ENCODE measurements at regions not wholly inside any gene's neighbourhood (a gene's known extent, or its start where the extent isn't known, plus 50 kb on each side); places are given as distances from the start of the nearest gene placed in this dataset.
"Not testable (repeated sequence)": the region's sequence is repeated elsewhere in the genome, so short reads cannot be mapped to it uniquely, and the experiment has no call there.

GRCh38 chr3:35184775-35185174 lies 454.6 kb upstream of the ARPP21 start:
- DNase-seq (ENCODE audit: low read depth, low spot score): no peak

GRCh38 chr3:35187908-35188307 lies 451.4 kb upstream of the ARPP21 start:
- H3K4me3 ChIP-seq (ENCODE audit: low read length): no peak overlapping the region
- no peak for DNase-seq (ENCODE audit: low read depth, low spot score)

More at GRCh38 chr3:35184775-35185174, 454.6 kb upstream of the ARPP21 start:
- no peak overlapping the region for H3K4me3 ChIP-seq (ENCODE audit: low read length)

DNA sequence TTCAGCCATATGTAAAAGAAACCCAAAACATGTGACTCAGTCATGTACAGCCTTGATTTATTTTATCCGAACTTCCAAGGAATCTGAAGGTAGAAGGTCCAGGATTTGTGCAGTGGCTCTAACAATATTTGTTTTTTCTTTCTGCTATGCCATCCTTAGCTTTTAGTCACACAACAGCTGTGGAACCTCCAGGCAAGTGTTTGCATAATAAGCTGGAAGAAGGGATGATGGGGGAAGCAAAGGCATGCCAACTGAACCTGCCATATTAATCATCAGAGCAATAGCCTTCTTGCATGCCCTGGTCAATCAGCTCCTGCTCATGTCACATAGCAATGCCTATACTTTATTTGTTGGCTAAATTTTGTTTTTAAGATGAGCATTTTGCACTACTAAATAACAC lies 444.7 kb upstream of the ARPP21 start:
- H3K4me3 ChIP-seq (ENCODE audit: low read length): no peak overlapping the region
- no peak for DNase-seq (ENCODE audit: low read depth, low spot score)

- DNase-seq (ENCODE audit: low read depth, low spot score): no peak
- no peak overlapping the region for H3K4me3 ChIP-seq (ENCODE audit: low read length)
These were observed 440.5 kb upstream of the ARPP21 start for GRCh38 chr3:35198857-35199256.

DNA sequence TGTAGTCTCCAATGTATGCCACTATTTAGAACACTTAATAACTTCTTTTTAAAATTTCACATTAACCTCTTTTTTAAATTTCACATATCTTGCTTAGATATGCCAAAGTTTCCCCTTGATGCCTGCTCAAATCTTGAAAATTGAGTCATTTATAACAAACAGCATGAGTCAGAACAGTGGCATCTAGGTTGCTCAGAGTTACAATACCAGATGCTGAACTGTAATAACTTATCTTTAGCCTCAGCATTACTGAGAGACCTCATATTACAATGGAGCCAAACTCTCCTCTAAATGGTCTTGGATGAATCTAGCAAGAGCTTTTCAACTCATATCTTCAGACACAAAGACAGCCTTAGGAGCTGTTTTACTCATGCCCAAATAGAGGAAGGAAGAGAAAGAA lies 439.3 kb upstream of the ARPP21 start:
- DNase-seq (ENCODE audit: low read depth, low spot score): no peak
- no peak overlapping the region for H3K4me3 ChIP-seq (ENCODE audit: low read length)

- H3K4me3 ChIP-seq (ENCODE audit: low read length): no peak overlapping the region
- no peak for DNase-seq (ENCODE audit: low read depth, low spot score)
These were observed 438.1 kb upstream of the ARPP21 start for GRCh38 chr3:35201211-35201610.

- DNase-seq (ENCODE audit: low read depth, low spot score): no peak
- H3K4me3 ChIP-seq (ENCODE audit: low read length): no peak overlapping the region
These were observed 423.5 kb upstream of the ARPP21 start for GRCh38 chr3:35215525-35216500.

DNA sequence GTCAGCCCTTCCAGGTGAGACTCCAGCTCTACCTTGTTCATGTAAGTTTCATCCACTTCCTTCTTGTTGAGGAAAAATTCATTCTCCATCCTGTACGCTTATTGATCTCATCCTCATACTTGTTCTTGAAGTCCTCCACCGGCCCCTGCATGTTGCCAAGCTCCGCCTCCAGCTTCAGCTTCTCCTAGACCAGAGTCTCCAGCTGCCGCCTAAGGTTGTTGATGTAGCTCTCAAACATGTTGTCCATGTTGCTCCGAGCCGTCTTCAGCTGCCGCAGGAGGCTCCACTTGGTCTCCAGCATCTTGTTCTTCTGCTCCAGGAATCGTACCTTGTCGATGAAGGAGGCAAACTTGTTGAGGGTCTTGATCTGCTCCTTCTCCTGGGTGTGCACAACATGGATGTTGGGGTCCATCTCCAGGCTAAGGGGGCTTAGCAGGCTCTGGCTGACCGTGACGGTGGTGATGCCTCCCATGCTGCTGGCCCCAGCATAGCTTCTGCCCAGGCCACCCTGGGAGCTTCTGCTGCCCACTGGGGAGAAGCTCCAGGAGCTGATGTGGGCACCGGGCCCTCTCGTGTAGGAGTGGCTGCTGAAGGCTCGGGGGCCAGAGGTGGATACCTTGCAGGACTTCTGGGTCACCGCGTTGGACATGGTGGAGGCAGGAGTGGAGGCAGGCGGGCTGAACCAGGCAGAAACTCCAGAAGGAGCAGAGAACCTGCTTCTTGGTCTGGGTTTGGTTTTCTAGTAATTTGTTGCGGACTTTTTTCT lies 422.6 kb upstream of the ARPP21 start:
- DNase-seq (ENCODE audit: low read depth, low spot score): no peak
- no peak overlapping the region for H3K4me3 ChIP-seq (ENCODE audit: low read length)

DNA sequence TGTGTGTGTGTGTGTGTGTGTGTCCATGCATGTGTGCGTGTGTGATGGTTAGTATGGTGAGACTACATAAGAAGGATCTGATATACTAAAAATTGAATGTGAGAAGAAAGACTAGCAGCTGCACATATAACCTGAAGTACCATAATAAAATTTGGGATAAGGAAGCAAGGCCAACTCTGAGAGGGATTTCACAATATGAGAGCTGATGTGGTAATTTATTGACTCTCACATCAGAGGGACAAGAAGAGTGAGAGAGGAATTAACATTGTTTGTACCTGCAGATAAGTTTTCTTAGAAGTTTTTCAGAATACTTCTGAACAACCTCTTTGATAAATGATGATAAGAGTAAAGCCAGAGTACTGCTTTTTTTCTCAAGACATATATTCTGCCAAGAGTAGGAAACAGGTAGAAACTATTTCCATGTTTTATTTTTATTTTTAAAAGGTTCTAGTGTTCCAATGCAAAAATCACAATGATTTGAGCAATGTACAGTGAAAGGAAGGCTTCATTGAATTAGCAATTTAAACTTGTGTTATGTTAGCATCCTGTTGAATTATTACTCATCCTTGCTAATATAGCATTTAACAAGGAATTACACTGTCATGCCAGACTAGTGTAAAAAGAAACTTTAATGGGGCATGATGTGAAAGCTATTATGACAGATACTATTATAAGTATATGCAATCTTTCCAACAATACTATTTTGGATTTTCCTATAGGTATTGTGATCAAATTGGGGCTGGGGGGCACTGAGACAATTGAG lies 415.5 kb upstream of the ARPP21 start:
- H3K4me3 ChIP-seq (ENCODE audit: low read length): no peak overlapping the region
- no peak for DNase-seq (ENCODE audit: low read depth, low spot score)

DNA sequence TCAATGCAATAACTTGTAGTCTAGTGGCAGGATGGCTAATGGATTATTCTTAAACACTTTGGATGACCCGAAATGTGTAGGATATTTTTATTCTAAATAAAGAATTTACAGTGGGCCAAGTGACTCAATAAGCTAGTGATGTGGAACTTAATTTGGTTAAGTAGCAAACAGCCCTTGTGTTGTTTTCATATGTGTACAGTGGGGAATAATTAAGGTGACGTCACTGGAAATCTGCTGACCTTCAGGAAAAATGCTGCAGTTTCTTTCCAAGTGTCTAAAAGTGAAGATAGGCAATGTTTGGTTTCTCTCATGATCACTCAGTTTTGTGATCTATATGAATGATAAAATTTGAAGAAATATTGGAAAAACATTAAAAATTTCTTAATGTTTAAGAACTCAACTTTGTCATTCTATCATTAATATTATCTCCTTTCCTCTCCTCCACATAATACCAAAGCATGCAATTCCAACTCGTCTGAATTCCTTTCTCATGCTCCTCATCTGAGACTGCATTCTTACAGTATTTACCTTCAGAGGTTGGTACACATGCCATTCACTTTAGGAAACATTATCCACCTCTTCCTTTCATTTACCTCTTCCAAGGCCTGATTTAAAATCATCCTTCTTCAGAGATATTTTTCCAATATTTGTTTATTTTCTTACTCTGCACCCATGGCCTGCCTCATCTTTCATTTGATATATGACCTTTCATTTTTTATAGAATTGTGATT lies 414.6 kb upstream of the ARPP21 start:
- H3K4me3 ChIP-seq (ENCODE audit: low read length): no peak overlapping the region
- DNase-seq (ENCODE audit: low read depth, low spot score): no peak

GRCh38 chr3:35241236-35241635 lies 398.1 kb upstream of the ARPP21 start:
- no peak for DNase-seq (ENCODE audit: low read depth, low spot score)

DNA sequence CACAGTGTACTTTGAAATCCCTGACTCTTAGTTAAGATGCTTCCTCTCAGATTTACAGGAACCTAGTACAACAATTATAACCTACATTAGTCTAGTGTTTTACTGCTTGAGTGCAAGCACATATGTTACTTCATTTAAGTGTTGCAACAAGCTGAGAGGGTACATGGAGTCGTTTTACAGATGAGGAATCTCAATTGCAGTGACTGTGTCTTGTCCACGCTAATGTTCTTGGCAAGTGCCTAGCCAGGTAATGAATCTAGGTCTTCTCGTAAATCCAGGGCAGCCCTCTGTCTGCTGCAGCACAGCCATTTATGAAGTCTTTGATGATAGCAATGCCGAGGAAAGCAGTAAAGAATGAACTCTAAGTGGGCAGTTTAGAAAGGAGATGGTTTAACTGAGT lies 384.4 kb upstream of the ARPP21 start:
- no peak overlapping the region for H3K4me3 ChIP-seq (ENCODE audit: low read length)
- no peak for DNase-seq (ENCODE audit: low read depth, low spot score)

More at GRCh38 chr3:35241236-35241635, 398.1 kb upstream of the ARPP21 start:
- H3K4me3 ChIP-seq (ENCODE audit: low read length): no peak overlapping the region

GRCh38 chr3:35257641-35258040 lies 381.7 kb upstream of the ARPP21 start:
- no peak for DNase-seq (ENCODE audit: low read depth, low spot score)
- H3K4me3 ChIP-seq (ENCODE audit: low read length): no peak overlapping the region

- H3K4me3 ChIP-seq (ENCODE audit: low read length): no peak overlapping the region
- no peak for DNase-seq (ENCODE audit: low read depth, low spot score)
These were observed 376.9 kb upstream of the ARPP21 start for GRCh38 chr3:35262406-35262805.

DNA sequence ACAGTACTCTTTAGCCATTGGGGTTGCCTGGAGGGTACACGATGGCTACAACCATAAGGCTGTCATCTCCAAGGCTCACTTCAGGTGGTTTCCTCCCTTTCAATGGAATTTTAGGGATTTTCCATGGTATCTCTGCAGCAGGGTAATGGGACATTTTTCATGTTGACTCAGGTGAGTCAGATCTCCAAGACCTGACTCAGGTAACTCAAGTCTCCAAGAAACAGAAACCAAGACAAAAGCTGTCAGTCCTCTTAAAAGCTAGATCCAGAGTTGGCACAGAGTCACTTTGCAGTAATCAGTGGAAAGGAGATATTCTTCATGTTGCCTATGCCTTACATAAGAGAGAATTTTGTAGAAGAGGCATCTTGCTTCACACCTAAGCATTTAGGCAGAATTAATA lies 375.8 kb upstream of the ARPP21 start:
- H3K4me3 ChIP-seq (ENCODE audit: low read length): no peak overlapping the region
- no peak for DNase-seq (ENCODE audit: low read depth, low spot score)

- not testable (repeated sequence) for H3K4me3 ChIP-seq (ENCODE audit: low read length); DNase-seq (ENCODE audit: low read depth, low spot score)
These were observed 373.3 kb upstream of the ARPP21 start for GRCh38 chr3:35266065-35266464.

DNA sequence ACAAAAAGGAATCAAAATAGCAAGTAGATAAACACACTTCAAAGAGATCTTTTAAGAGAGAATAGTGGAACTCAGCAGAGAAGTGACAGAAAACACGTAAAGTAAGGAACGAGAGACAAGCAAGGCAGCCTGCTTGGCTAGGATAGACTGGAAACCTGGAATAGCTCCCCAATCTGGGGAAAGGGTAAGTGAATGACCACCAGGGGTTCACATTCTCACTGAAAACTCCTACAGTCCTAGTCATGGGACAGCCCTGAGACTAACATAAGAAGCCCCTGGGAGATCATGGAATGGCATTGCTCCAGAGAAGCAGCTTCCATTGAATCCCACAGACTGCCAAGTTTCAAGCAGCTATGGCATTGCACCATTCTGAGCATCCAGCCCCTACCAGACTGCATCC lies 363.6 kb upstream of the ARPP21 start:
- DNase-seq (ENCODE audit: low read depth, low spot score): no peak
- no peak overlapping the region for H3K4me3 ChIP-seq (ENCODE audit: low read length)

DNA sequence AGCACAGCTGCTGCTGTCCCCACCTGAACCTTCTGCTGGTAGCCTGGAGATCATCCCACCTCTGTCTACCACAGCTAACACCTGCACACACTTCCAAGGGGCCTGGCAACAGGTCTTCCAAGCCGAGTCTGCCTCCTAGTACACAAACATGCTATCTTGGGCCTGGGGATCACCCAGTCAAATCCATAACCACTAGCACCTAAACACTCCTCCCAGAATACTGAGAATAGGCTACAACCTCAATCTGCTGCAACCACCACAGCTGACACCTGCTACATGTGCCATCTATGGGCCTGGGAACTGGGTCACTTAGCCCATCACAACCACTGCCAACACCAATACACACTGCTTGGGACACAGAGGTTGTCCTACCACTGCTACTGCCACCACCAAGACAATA lies 362.8 kb upstream of the ARPP21 start:
- no peak for DNase-seq (ENCODE audit: low read depth, low spot score)
- no peak overlapping the region for H3K4me3 ChIP-seq (ENCODE audit: low read length)
